SK-N-MC (cell line): ENCODE measurements at regions not wholly inside any gene's neighbourhood (a gene's known extent, or its start where the extent isn't known, plus 50 kb on each side); places are given as distances from the start of the nearest gene placed in this dataset.

ENCODE experiments used
- EZH2 ChIP-seq: fragments of 200-600 bp; sonication (generic); IDR thresholded peaks from one replicate; pipeline ENCODE4 v1.6.1; 2017; ENCODE audit warnings: antibody characterized with exemption
- FOXP2 ChIP-seq: optimal IDR thresholded peaks from 2 replicates; pipeline ENCODE3; 2011; ENCODE audit warnings: mild to moderate bottlenecking, moderate library complexity; ENCODE audit not compliant: insufficient read depth; ENCODE audit errors: extremely low read length, control extremely low read depth
- POLR2AphosphoS5 ChIP-seq: IDR thresholded peaks from 2 replicates; pipeline ENCODE4 v1.6.1; 2012; ENCODE audit warnings: mild to moderate bottlenecking, low read depth, low read length, borderline replicate concordance

DNA sequence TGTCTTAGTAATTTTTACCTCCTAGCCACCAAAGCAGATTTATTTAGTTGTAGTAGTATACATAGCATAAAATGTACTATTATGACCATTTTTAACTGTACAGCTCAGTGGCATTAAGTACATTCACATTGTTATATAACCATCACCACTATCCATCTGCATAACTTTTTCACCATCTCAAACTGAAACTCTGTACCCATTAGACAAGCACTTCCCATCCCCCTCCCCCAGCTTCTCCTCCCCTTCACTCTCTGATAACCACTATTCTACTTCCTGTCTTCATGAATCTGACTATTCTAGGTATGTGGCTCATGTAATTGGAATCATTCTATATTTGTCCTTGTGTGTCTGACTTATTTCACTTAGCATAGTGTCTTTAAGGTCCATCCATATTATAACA, 71.9 kb downstream of the MRPL32 start:
- TF ChIP-seq EZH2: no peak
- no peak for TF ChIP-seq POLR2AphosphoS5
- TF ChIP-seq FOXP2: no peak
